ENCODE measurements at regions not wholly inside any gene's neighbourhood (a gene's known extent, or its start where the extent isn't known, plus 50 kb on each side); places are given as distances from the start of the nearest gene placed in this dataset.

GRCh38 chr2:175872721-175873120, 129.3 kb downstream of the LNPK start:
- Mint-ChIP-seq H3K27ac (no peak overlapping the region), H3K4me3 (no peak overlapping the region), H3K36me3 (ENCODE audit: low read depth) (no peaks in the 10 kb centered on the region), H3K27me3 (ENCODE audit: low read depth) (peaks cover 17% of the 10 kb centered on the region), H3K4me1 (ENCODE audit: low read depth) (no peaks in the 10 kb centered on the region), H3K9me3 (ENCODE audit: insufficient read depth) (no peaks in the 10 kb centered on the region)
- DNase-seq = no peak
- CTCF ChIA-PET = no interaction called here
- POLR2A ChIA-PET = no interaction called here
- ATAC-seq = no peak

GRCh38 chr2:175872005-175872348, 130.1 kb downstream of the LNPK start:
- Mint-ChIP-seq H3K27ac (no peak overlapping the region), H3K27me3 (ENCODE audit: low read depth) (peaks cover 16% of the 10 kb centered on the region), H3K4me3 (no peak overlapping the region), H3K36me3 (ENCODE audit: low read depth) (no peaks in the 10 kb centered on the region), H3K4me1 (ENCODE audit: low read depth) (no peaks in the 10 kb centered on the region), H3K9me3 (ENCODE audit: insufficient read depth) (no peaks in the 10 kb centered on the region)
- POLR2A ChIA-PET = no interaction called here
- no peak for DNase-seq
- CTCF ChIA-PET = no interaction called here
- no peak for ATAC-seq

- ChIA-PET CTCF (no interaction called here), POLR2A (no interaction called here)
- DNase-seq (no peak), ATAC-seq (no peak)
- Mint-ChIP-seq H3K9me3 (ENCODE audit: insufficient read depth) (no peaks in the 10 kb centered on the region), H3K36me3 (ENCODE audit: low read depth) (no peaks in the 10 kb centered on the region), H3K27me3 (ENCODE audit: low read depth) (peaks cover 13% of the 10 kb centered on the region), H3K4me1 (ENCODE audit: low read depth) (no peaks in the 10 kb centered on the region), H3K27ac (no peak overlapping the region), H3K4me3 (no peak overlapping the region)
These were observed 130.6 kb downstream of the LNPK start for GRCh38 chr2:175871331-175872004.

- H3K4me3 Mint-ChIP-seq = no peak overlapping the region
- ChIA-PET CTCF (no interaction called here), POLR2A (no interaction called here)
- no peaks in the 10 kb centered on the region for H3K36me3 Mint-ChIP-seq (ENCODE audit: low read depth)
- ATAC-seq (no peak), DNase-seq (no peak)
- H3K27ac Mint-ChIP-seq = no peak overlapping the region
- peaks cover 5% of the 10 kb centered on the region for H3K27me3 Mint-ChIP-seq (ENCODE audit: low read depth)
- no peaks in the 10 kb centered on the region for H3K4me1 Mint-ChIP-seq (ENCODE audit: low read depth)
- H3K9me3 Mint-ChIP-seq (ENCODE audit: insufficient read depth) = no peaks in the 10 kb centered on the region
These were observed 136.4 kb downstream of the LNPK start for GRCh38 chr2:175865716-175866115.

GRCh38 chr2:175864137-175864850, 137.8 kb downstream of the LNPK start:
- no peak overlapping the region for H3K27ac Mint-ChIP-seq
- POLR2A ChIA-PET = no interaction called here
- no peaks in the 10 kb centered on the region for H3K4me1 Mint-ChIP-seq (ENCODE audit: low read depth)

GRCh38 chr2:175861958-175862357, 140.1 kb downstream of the LNPK start:
- Mint-ChIP-seq H3K36me3 (ENCODE audit: low read depth) (no peaks in the 10 kb centered on the region), H3K4me3 (no peak overlapping the region), H3K9me3 (ENCODE audit: insufficient read depth) (no peaks in the 10 kb centered on the region), H3K27ac (no peak overlapping the region), H3K4me1 (ENCODE audit: low read depth) (no peaks in the 10 kb centered on the region), H3K27me3 (ENCODE audit: low read depth) (peaks cover 2% of the 10 kb centered on the region)
- POLR2A ChIA-PET = no interaction called here
- no peak for ATAC-seq
- no peak for DNase-seq
- CTCF ChIA-PET = no interaction called here

More at GRCh38 chr2:175864137-175864850, 137.8 kb downstream of the LNPK start:
- CTCF ChIA-PET = no interaction called here
- H3K9me3 Mint-ChIP-seq (ENCODE audit: insufficient read depth) = no peaks in the 10 kb centered on the region
- DNase-seq = no peak
- peaks cover 2% of the 10 kb centered on the region for H3K27me3 Mint-ChIP-seq (ENCODE audit: low read depth)
- ATAC-seq = no peak
- H3K4me3 Mint-ChIP-seq = no peak overlapping the region
- no peaks in the 10 kb centered on the region for H3K36me3 Mint-ChIP-seq (ENCODE audit: low read depth)

GRCh38 chr2:175855794-175856453, 146.1 kb downstream of the LNPK start:
- H3K9me3 Mint-ChIP-seq (ENCODE audit: insufficient read depth) = no peaks in the 10 kb centered on the region
- CTCF ChIA-PET = no interaction called here

GRCh38 chr2:175855236-175855635, 146.8 kb downstream of the LNPK start:
- CTCF ChIA-PET = no interaction called here
- no peaks in the 10 kb centered on the region for H3K9me3 Mint-ChIP-seq (ENCODE audit: insufficient read depth)
- H3K27ac Mint-ChIP-seq = no peak overlapping the region
- H3K4me1 Mint-ChIP-seq (ENCODE audit: low read depth) = no peaks in the 10 kb centered on the region
- H3K27me3 Mint-ChIP-seq (ENCODE audit: low read depth) = peaks cover 7% of the 10 kb centered on the region
- no peak overlapping the region for H3K4me3 Mint-ChIP-seq
- POLR2A ChIA-PET = no interaction called here
- H3K36me3 Mint-ChIP-seq (ENCODE audit: low read depth) = no peaks in the 10 kb centered on the region
- ATAC-seq = no peak
- DNase-seq = no peak

More at GRCh38 chr2:175855794-175856453, 146.1 kb downstream of the LNPK start:
- POLR2A ChIA-PET = interaction anchor here (0.5 kb wide), 1 partner anchor 150 kb away, joined by 3 read pairs; no protein-coding TSS in a partner anchor
- peaks cover 7% of the 10 kb centered on the region for H3K27me3 Mint-ChIP-seq (ENCODE audit: low read depth)
- H3K4me3 Mint-ChIP-seq = no peak overlapping the region
- H3K4me1 Mint-ChIP-seq (ENCODE audit: low read depth) = no peaks in the 10 kb centered on the region
- ATAC-seq = no peak
- DNase-seq = no peak
- H3K27ac Mint-ChIP-seq = no peak overlapping the region
- no peaks in the 10 kb centered on the region for H3K36me3 Mint-ChIP-seq (ENCODE audit: low read depth)

GRCh38 chr2:175854665-175855064, 147.4 kb downstream of the LNPK start:
- Mint-ChIP-seq H3K9me3 (ENCODE audit: insufficient read depth) (no peaks in the 10 kb centered on the region), H3K27me3 (ENCODE audit: low read depth) (peaks cover 7% of the 10 kb centered on the region), H3K4me1 (ENCODE audit: low read depth) (no peaks in the 10 kb centered on the region), H3K27ac (no peak overlapping the region), H3K36me3 (ENCODE audit: low read depth) (no peaks in the 10 kb centered on the region), H3K4me3 (no peak overlapping the region)
- CTCF ChIA-PET = no interaction called here
- POLR2A ChIA-PET = no interaction called here
- no peak for ATAC-seq
- DNase-seq = no peak

- peaks cover 7% of the 10 kb centered on the region for H3K27me3 Mint-ChIP-seq (ENCODE audit: low read depth)
- POLR2A ChIA-PET = interaction anchor here (0.8 kb wide), 1 partner anchor 27 kb away, joined by 6 read pairs; no protein-coding TSS in a partner anchor
- DNase-seq (no peak), ATAC-seq (no peak)
- H3K4me1 Mint-ChIP-seq (ENCODE audit: low read depth) = no peaks in the 10 kb centered on the region
- CTCF ChIA-PET = no interaction called here
- no peak overlapping the region for H3K27ac Mint-ChIP-seq
- no peaks in the 10 kb centered on the region for H3K9me3 Mint-ChIP-seq (ENCODE audit: insufficient read depth)
- no peak overlapping the region for H3K4me3 Mint-ChIP-seq
- no peaks in the 10 kb centered on the region for H3K36me3 Mint-ChIP-seq (ENCODE audit: low read depth)
These were observed 147.9 kb downstream of the LNPK start for GRCh38 chr2:175854129-175854528.

- POLR2A ChIA-PET = interaction anchor here (0.8 kb wide), 1 partner anchor 27 kb away, joined by 6 read pairs; no protein-coding TSS in a partner anchor
- Mint-ChIP-seq H3K27ac (no peak overlapping the region), H3K4me3 (no peak overlapping the region), H3K27me3 (ENCODE audit: low read depth) (peaks cover 7% of the 10 kb centered on the region), H3K9me3 (ENCODE audit: insufficient read depth) (no peaks in the 10 kb centered on the region), H3K4me1 (ENCODE audit: low read depth) (no peaks in the 10 kb centered on the region), H3K36me3 (ENCODE audit: low read depth) (no peaks in the 10 kb centered on the region)
- CTCF ChIA-PET = no interaction called here
- ATAC-seq (no peak), DNase-seq (no peak)
These were observed 148.5 kb downstream of the LNPK start for GRCh38 chr2:175853616-175853890.

- Mint-ChIP-seq H3K9me3 (ENCODE audit: insufficient read depth) (no peaks in the 10 kb centered on the region), H3K4me3 (no peak overlapping the region), H3K27ac (no peak overlapping the region), H3K4me1 (ENCODE audit: low read depth) (no peaks in the 10 kb centered on the region), H3K27me3 (ENCODE audit: low read depth) (peaks cover 7% of the 10 kb centered on the region), H3K36me3 (ENCODE audit: low read depth) (no peaks in the 10 kb centered on the region)
- ChIA-PET POLR2A (no interaction called here), CTCF (no interaction called here)
- no peak for ATAC-seq
- no peak for DNase-seq
These were observed 149.0 kb downstream of the LNPK start for GRCh38 chr2:175852879-175853615.

Measured in activated CD8-positive, alpha-beta T cell treated with anti-CD3 and anti-CD28 coated beads, Interleukin-2, amount 10 ng/mL, durations not matched to agents 7 days and 5 days (primary cell).